DOHH2 (cell line): ENCODE measurements at regions not wholly inside any gene's neighbourhood (a gene's known extent, or its start where the extent isn't known, plus 50 kb on each side); places are given as distances from the start of the nearest gene placed in this dataset.
"Not testable (repeated sequence)": the region's sequence is repeated elsewhere in the genome, so short reads cannot be mapped to it uniquely, and the experiment has no call there.

Source experiments
- EZH2phosphoT487 ChIP-seq: fragments of 200-600 bp; sonication (generic); IDR thresholded peaks from 2 replicates; pipeline ENCODE4 v1.6.1; 2017; ENCODE audit warnings: borderline replicate concordance, mild to moderate bottlenecking, antibody characterized with exemption, low read length, moderate library complexity, mixed read lengths
- TF ChIP-seq, protein P1 (sequence below): fragments of 200-600 bp; sonication (generic); IDR thresholded peaks from one replicate; pipeline ENCODE4 v1.5.1; 2014; ENCODE audit warnings: antibody characterized with exemption, mild to moderate bottlenecking, low read depth, low read length; ENCODE audit not compliant: poor library complexity, severe bottlenecking

DNA sequence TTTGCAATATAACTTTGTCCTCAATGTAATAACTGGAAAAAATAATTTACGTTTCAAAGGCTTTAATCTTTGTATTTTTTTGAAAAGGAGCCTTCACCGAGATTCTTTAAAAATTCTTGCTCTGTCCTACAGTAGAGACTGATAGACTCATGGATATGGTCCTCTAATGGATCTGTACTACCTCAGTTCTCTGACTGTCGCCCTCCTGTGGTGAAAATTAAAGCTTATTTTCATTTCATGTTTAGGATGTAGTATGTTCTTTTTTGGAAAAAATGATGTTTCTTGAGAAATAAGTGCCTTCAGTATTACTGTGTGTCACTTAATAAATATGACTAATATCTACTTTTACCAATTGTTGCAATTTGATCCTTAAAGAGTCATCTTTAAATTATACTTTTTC is 2681.5 kb upstream of the DEFB115 start:
- TF ChIP-seq, protein P1, sequence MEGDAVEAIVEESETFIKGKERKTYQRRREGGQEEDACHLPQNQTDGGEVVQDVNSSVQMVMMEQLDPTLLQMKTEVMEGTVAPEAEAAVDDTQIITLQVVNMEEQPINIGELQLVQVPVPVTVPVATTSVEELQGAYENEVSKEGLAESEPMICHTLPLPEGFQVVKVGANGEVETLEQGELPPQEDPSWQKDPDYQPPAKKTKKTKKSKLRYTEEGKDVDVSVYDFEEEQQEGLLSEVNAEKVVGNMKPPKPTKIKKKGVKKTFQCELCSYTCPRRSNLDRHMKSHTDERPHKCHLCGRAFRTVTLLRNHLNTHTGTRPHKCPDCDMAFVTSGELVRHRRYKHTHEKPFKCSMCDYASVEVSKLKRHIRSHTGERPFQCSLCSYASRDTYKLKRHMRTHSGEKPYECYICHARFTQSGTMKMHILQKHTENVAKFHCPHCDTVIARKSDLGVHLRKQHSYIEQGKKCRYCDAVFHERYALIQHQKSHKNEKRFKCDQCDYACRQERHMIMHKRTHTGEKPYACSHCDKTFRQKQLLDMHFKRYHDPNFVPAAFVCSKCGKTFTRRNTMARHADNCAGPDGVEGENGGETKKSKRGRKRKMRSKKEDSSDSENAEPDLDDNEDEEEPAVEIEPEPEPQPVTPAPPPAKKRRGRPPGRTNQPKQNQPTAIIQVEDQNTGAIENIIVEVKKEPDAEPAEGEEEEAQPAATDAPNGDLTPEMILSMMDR = peak; percentile 31
- not testable (repeated sequence) for TF ChIP-seq EZH2phosphoT487
